ENCODE measurements at regions not wholly inside any gene's neighbourhood (a gene's known extent, or its start where the extent isn't known, plus 50 kb on each side); places are given as distances from the start of the nearest gene placed in this dataset.
A peak's percentile ranks its signal among the peaks of the same experiment; 100 is the strongest.

DNA sequence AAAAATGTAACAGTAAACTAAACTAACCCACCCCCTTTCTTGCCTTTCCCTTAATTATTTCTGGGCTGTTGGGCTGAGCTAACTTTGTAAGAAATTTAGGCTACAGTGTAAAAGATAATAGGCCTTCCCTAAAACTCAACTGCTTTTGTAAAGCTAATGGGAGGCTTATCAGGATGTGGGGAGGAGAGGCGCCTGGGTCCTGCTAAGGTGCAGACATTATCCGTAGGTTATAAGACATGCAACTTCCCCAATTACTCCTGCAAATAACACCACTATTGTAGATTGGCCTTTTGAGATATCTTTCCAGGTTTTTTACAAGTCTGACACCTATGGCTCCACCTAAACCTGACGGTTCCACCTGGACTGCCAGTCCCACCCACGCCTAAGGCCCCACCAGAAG, 88.3 kb downstream of the NPAP1 start:
- DNase-seq (ENCODE audit: low spot score, unreplicated experiment) = no peak
- Mint-ChIP-seq H3K27me3 (no peaks in the 10 kb centered on the region), H3K9me3 (ENCODE audit: low read depth) (peaks cover 5% of the 10 kb centered on the region), H3K27ac (no peak overlapping the region), H3K4me3 (ENCODE audit: low read depth) (no peak overlapping the region), H3K4me1 (ENCODE audit: low read depth) (no peaks in the 10 kb centered on the region), H3K36me3 (ENCODE audit: insufficient read depth) (no peaks in the 10 kb centered on the region)
- no peak for TF ChIP-seq CTCF (IDR thresholded peaks at IDR 0.05; ENCODE audit: unreplicated experiment)

DNA sequence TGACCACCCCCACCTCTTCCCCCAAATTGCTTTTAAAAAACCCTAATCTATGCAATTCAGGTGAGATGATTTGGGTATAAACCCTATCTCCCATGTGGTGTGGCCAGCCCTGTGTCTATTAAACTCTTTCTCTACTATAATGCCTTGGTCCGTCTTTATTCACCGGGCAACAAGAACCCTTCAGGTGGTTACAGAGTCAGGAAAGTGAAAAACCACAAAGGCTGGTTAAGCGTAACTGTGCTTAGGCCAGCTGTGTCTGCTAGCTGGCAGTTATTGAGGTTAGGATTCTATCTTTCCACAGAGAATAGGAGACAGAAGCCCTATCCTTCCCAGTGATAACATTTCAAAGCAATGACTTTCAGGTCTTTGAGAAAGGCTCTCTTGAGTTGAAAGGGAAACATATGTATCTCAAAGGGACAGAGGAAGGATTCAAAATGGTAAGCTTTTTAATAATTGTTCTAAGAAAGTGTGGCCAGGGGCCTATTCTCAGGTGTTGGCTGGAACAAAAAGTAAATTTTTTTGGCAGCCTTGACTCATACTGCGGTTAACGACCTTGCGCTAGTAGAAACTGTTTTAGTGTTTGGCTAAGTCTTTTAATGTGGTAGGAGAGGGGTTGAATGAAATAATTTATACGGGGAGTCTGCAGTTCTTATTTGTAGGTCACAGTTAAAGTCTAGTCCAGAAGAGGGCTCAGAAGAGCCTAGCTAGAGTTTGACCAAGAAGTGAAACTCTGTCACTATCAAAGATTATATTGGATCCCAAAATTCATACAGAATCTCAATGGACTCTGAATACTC, 89.0 kb downstream of the NPAP1 start:
- no peak for DNase-seq (ENCODE audit: low spot score, unreplicated experiment)
- H3K4me1 Mint-ChIP-seq (ENCODE audit: low read depth) = no peaks in the 10 kb centered on the region

DNA sequence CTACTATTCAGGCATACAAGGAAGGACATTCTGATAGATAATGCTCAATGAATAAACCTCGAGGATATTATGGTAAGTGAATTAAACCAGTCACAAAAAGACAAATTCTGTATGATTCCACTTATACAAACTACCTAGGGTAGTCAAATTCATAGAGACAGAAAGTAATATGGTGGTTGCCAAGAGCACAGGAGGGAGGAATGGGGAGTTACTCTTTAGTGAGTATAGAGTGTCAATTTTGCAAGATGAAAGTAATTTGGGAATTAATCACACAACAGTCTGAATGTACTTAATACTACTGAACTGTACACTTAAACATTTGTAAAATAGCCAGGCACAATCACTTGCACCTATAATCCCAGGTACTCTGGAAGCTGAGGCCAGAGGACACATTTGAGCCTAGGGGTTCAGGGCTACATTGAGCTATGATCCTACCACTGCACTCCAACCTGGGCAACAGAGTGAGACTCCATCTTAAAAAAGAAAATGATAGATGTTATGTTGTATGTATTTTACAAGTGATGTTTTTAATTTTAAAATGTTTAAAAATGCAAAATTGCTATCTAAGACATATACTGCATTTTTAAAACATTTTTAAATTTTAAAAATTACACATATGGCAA, 91.0 kb downstream of the NPAP1 start:
- DNase-seq (ENCODE audit: low spot score, unreplicated experiment) = no peak
- no peaks in the 10 kb centered on the region for H3K27me3 Mint-ChIP-seq
- H3K4me1 Mint-ChIP-seq (ENCODE audit: low read depth) = no peaks in the 10 kb centered on the region
- no peak overlapping the region for H3K4me3 Mint-ChIP-seq (ENCODE audit: low read depth)
- no peaks in the 10 kb centered on the region for H3K36me3 Mint-ChIP-seq (ENCODE audit: insufficient read depth)
- TF ChIP-seq CTCF (IDR thresholded peaks at IDR 0.05; ENCODE audit: unreplicated experiment) = no peak
- H3K9me3 Mint-ChIP-seq (ENCODE audit: low read depth) = peaks cover 8% of the 10 kb centered on the region
- H3K27ac Mint-ChIP-seq = no peak overlapping the region

More for the DNA sequence above, 89.0 kb downstream of the NPAP1 start:
- Mint-ChIP-seq H3K4me3 (ENCODE audit: low read depth) (no peak overlapping the region), H3K27ac (no peak overlapping the region), H3K36me3 (ENCODE audit: insufficient read depth) (no peaks in the 10 kb centered on the region), H3K9me3 (ENCODE audit: low read depth) (peaks cover 5% of the 10 kb centered on the region), H3K27me3 (no peaks in the 10 kb centered on the region)
- TF ChIP-seq CTCF (IDR thresholded peaks at IDR 0.05; ENCODE audit: unreplicated experiment) = no peak

GRCh38 chr15:24772266-24772665, 96.7 kb downstream of the NPAP1 start:
- DNase-seq (ENCODE audit: low spot score, unreplicated experiment) = no peak
- Mint-ChIP-seq H3K9me3 (ENCODE audit: low read depth) (peaks cover 21% of the 10 kb centered on the region), H3K27me3 (peaks cover 14% of the 10 kb centered on the region), H3K27ac (peak overlapping the region; percentile 99), H3K4me3 (ENCODE audit: low read depth) (peak overlapping the region; percentile 97), H3K36me3 (ENCODE audit: insufficient read depth) (no peaks in the 10 kb centered on the region), H3K4me1 (ENCODE audit: low read depth) (peaks cover 2% of the 10 kb centered on the region)
- TF ChIP-seq CTCF (IDR thresholded peaks at IDR 0.05; ENCODE audit: unreplicated experiment) = peak; percentile 23

DNA sequence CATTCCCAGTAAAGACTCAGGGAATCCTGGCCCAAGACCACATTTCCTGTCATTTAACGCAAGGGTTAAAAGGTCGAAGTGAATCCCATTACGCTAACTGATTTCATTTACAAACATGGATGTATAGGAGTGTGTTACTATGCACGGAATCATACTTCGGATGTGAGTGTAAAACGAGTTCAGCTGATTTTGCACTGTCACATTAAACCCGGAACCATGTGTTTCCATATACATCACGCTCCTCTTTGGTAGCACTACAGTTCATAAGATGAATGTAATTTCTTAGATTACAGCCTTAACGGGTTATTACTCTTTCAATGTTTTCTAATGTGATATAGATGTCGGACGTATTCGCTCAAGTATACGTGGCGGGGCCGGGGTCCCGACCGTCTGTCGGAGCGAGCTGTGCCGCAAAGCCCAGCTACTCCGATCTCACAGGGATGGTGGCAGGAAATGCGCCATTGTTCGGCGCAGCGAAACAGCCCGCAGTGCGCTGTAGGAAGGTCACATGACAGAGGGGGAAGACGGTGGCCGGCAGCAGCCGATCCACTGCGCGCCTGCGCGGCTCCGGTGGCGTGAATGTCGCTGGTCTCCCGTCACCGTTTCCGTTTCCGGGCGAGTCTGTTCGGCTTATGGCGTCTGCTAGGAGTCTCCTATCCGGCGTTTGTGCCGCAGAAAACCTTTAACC, 97.3 kb downstream of the NPAP1 start:
- Mint-ChIP-seq H3K36me3 (ENCODE audit: insufficient read depth) (no peaks in the 10 kb centered on the region), H3K4me3 (ENCODE audit: low read depth) (peak overlapping the region; percentile 97), H3K9me3 (ENCODE audit: low read depth) (peaks cover 23% of the 10 kb centered on the region), H3K27me3 (peaks cover 16% of the 10 kb centered on the region), H3K4me1 (ENCODE audit: low read depth) (peaks cover 2% of the 10 kb centered on the region), H3K27ac (peak overlapping the region; percentile 99)
- TF ChIP-seq CTCF (IDR thresholded peaks at IDR 0.05; ENCODE audit: unreplicated experiment) = no peak
- peak; percentile 68 for DNase-seq (ENCODE audit: low spot score, unreplicated experiment)

Measured in progenitor cell of endocrine pancreas (in vitro differentiated cells).